HEK293T (cell line): ENCODE measurements at regions not wholly inside any gene's neighbourhood (a gene's known extent, or its start where the extent isn't known, plus 50 kb on each side); places are given as distances from the start of the nearest gene placed in this dataset.

ENCODE experiments used
- BHLHE40 ChIP-seq: fragments of 450-650 bp; IDR thresholded peaks from 2 replicates; pipeline ENCODE4 v1.6.1; 2016; ENCODE audit warnings: mild to moderate bottlenecking, moderate library complexity, borderline replicate concordance
- SUZ12 ChIP-seq: fragments of 450-650 bp; IDR thresholded peaks from 2 replicates; pipeline ENCODE4 v1.6.1; 2016; ENCODE audit warnings: mild to moderate bottlenecking

DNA sequence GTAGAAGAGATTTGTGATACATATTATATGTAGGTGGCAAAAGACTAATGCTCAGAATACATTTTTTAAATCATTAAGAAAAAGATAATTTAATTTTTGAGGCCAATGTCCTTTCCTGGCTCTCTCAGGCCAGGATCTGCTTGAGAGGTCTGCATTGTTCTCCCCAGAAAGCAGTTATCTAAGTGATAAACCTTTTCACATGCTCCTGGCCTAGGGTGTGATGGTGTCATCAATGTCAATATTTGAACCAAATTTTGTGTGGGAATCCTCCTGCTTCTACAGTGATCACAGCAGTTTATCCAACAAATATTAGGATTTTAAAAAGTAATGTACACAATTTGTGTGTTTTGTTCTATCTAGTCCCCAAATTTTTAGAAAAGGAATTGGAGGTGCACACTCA is 166.6 kb downstream of the DIRAS2 start:
- TF ChIP-seq BHLHE40: no peak
- no peak for TF ChIP-seq SUZ12
